Hepatic stellate cell (primary cell): ENCODE measurements at regions not wholly inside any gene's neighbourhood (a gene's known extent, or its start where the extent isn't known, plus 50 kb on each side); places are given as distances from the start of the nearest gene placed in this dataset.

ENCODE experiments used
- DNase-seq: peaks from one replicate; pipeline ENCODE4 v3.0.0; 2011; ENCODE audit warnings: low spot score

DNA sequence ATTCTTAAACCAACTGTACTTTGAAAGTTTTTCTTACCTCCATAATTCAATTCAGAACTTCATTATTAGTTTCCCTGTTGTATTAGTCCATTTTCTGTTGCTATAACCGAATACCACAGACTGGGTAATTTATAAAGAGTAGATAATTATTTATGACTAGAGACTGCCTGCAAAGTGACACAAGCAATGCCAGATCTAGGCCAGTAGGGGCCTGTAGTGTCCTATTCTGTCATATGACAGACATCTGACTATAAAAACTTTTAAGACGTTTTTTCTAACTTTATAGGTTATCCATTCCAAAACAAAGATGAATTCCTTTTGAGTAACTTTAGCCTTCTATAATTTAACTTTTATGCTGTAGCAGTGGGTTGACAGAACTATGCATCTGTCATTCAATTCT is 2783.8 kb downstream of the PCDH9 start:
- DNase-seq = no peak

DNA sequence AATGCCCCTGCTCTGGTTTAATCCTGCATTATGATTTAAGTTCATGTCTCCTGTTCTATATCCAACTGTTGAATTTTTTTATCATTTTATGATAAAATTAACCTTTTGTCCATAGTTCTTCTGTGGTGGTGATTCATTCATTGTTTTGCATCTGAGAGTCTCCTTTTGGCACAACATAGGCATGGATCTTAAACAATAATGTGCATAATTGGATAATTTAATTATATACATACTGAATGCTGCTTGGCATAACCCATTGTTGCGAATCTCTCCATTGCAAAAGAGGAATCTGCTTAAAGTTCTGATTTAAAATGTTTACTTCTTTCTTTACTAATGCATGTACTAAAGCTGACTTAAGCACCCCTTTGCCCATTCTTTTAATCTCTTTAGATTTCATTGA is 2788.4 kb downstream of the PCDH9 start:
- DNase-seq = no peak

DNA sequence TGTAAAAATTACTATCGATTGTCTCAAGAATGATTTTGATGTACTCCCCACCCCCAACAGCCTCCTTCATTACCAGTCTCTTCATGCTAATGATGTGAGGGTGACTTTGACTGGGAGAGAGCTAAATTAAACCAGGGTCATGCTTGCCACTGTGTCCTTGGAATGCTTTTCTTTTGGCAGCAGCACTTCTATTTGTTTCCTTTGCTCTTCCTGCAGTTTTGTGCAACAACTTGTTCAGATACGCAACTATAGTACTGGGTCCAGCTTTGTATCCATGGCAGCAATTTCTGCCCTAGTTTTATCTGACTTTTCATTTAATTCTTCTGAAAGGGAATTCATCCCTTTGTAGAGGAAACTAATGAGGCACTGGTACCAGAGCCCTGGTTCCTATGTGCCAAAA is 2792.1 kb downstream of the PCDH9 start:
- DNase-seq = no peak

DNA sequence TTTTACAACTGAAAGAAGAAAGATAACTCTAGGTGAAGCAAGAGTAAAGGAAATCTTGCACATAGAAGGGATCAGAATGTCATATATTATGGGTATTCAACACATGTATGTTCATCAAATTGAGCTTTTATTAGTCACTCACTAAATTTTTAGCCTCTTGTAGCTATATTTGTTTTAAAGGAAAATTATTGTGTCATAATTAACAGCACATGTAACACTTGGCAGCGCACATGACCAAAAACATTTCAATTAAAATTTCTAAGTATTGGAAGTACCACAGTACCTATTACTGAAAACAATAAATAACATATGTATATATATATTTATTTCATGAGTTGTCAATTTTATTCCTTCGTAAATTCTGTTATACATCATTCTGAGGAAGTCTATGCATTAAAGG is 2800.4 kb downstream of the PCDH9 start:
- no peak for DNase-seq

DNA sequence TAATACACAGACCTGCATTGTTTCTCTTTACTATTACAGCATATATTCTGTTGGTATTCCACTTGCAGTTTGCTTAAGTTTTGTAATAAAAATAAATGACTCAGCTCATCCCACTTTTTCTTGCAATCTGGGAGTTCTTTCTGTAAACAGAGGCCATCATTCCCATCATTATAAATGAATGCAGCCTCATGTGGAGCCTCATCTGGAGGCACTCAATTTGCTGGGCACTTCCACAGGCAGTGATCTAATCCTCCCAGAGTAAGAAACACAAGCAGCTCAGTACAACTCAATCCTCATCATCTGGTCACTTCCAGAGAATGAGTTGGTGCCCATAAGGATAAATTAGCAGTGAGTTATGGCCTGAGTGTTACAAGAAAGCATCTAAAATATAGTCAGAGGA is 2801.9 kb downstream of the PCDH9 start:
- peak; percentile 4 for DNase-seq

DNA sequence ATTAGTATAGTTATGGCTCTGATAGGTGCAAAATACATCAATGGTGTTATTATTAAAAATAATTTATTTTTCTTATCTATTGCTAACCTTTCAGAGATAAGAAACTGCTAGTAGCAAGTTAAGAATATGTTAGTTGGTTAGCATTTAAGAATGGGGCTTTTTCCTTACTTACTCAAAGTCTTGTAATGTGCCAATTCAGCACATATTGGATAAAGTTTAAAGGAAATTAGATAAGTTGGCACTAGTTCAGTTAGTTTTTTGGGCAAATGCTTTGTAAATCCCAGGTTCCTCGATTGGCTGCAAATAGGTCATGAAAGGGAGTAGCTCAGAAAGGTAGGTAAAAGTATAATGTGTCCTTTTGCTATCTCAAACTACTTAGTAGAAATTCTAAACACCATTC is 2806.7 kb downstream of the PCDH9 start:
- no peak for DNase-seq

DNA sequence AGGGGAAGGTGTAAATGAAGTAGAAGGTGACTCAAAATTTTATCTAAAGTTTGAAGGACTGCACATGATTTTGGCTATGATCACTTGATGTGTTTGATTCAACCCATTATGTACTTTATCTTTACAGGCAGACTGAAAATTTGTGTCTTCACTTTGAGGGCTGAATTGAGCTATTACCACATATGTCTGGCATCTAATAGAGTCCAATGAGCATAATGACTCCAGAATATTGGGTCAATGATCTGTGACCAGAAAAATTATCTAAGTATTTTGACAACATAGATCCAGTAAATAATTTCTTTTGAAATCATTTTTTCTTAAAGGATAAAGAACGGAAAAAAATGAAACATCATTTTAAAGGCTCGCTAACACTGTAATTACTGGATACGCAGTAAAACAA is 2810.0 kb downstream of the PCDH9 start:
- no peak for DNase-seq

DNA sequence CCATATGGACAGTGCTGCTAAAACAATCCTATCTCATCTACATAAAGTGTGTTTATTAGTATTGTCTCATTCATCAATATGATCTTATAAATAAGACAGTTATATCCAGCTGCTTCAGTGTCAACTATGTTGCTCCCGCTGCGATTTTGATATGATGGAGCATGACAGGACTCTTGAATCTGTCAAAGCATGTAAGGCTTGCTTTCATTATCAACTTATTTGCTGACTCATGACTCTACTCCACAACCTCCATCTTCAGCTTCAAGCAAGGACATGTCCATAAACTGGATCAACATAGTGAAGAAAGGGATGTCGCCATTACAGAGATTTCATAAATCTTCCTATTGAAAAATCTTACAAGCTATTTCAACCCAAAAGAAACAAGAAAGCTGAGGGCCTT is 2812.6 kb downstream of the PCDH9 start:
- no peak for DNase-seq

DNA sequence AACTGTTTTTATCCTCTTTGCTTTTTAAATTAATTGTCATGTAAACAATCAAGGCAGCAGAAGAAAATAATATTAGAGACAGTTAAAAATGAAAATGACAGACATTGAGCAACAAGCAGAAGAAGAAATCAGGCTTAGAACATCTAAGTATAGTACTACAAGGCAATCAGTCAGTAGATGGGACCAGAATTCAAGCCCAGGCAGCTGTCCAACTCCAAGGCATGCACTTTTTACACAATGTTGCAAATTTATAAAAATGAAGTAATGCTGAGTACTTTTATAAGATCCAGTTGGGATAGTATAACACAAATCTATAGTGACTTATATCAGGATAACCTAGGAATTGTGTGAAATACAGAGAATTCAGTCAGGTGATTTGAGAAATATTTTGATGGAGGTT is 2815.8 kb downstream of the PCDH9 start:
- DNase-seq = no peak

DNA sequence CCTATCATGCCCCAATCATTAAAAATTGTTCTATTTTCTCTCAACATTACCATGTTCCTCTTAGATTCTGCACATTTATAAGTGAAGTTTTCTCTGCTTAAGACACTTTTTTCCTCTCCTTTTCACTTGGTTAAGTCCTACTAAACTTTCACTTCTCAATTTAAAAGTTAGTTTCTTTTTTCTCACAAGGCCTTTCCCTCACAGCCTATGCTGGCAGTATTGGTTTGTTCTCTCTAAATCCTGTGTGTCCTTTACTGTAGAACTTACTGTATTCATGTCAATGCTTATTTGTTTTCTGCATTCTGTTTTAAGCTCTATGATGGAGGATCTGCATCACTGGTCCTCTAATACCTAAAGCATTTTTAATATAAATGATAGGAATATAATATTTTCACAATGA is 2816.6 kb downstream of the PCDH9 start:
- DNase-seq = no peak

DNA sequence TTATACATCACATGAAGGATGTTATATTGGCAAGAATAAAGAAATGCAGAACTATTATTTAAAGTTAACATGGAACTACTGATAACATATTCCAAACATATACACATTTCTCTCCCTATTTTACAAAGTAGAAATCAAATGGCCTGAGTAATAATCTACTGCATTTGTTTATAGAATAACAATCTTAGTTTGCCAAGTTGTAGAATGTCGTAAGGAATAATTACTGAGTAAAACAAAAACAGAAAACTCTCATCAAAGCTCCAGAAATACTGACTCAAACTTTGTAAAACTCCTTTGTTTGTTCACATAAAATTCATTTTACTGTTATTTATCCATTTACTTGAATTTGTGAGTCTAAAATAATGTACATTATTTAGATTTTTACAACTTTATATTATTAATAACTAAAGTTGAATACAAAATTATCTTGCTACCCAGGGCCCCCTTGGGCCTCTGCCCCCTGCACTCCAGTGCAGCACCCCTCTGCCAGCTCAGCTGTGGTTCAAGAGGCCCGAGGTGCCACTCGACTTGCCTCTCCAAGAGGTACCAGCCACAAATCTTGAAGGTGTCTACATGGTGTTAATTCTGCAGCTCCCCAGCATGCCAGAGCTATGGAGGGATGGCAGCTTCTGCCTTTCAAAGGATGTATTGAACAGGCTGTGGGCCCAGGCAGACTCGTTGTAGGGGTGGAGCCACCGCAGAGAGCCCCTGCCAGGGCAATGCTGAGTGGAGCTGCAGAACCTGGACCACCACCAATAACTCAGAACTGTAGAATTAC is 2819.7 kb downstream of the PCDH9 start:
- DNase-seq = no peak

DNA sequence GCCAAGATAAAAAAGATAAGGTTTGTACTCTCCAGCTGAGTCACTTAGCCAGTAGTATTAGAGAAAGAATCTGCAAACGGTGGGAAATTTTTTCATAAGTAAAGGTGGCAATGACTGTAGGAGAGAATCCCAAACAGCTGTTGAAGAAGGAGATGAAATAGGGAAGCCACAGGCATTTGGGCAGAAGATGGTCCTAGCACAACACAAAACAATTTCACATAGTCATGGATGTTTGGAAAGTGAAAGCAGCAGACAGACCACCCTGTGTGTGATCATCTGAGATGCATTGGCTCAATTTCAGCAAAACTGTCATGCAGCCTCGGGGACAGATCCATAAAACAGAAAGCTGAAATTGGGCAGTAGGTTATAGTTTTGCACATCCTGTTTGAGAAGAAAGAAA is 2832.4 kb downstream of the PCDH9 start:
- no peak for DNase-seq

DNA sequence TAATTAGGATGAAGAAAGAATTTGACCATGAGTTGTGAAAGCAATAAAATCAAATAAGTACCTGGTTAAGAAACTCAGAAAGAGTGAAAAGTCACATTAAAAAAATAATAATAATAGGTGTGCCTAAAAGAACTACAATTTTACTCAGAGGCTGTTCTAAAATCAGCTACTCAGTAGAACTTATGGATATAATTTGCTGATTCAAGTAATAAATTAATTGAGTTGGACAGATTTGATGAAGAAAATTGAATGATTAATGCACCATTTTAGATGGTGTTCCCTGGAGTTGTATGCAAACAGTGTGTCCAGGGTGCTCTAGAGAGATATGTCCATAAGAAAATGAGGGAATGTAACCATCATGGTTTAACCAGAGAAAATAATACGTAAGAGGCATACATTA is 2852.5 kb downstream of the PCDH9 start:
- no peak for DNase-seq

DNA sequence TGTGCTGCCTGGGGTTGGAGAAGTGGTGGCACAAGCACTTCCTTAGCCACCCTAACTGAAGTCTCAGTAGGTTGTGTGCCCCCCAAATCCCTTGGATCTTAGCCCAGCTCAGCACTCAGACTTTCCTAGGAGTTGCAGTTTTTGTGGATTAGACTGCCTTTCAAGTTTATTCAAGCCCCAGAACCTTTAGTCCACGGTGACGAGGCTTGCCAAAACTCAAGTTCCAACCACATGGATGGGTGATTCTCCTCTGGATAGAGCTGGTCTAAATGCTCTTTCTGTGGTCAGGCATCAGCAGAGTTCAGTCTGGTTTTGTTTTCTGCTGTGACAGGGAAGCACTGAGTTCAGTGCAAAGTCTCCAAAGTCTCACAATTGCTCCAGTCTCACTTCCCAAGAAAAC is 2858.7 kb downstream of the PCDH9 start:
- DNase-seq = no peak

DNA sequence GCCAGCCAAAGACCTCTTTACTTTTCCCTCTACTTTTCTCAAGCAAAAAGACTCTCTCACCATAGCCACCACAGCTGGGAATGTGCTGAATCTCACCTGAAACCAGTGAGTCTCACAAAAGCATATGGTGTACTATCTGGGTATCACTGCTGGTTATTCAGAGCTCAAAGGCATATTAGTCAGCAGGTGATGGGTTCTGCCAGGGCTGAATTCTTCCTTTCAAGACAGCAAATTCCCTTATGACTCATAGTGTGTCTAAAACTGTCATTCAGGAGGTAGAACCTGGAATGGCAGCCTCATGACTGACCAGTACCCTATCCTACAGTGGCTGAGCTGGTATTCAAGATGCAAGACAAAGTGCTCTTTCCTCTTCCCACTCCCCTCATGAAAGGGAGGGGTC is 2859.1 kb downstream of the PCDH9 start:
- DNase-seq = no peak

DNA sequence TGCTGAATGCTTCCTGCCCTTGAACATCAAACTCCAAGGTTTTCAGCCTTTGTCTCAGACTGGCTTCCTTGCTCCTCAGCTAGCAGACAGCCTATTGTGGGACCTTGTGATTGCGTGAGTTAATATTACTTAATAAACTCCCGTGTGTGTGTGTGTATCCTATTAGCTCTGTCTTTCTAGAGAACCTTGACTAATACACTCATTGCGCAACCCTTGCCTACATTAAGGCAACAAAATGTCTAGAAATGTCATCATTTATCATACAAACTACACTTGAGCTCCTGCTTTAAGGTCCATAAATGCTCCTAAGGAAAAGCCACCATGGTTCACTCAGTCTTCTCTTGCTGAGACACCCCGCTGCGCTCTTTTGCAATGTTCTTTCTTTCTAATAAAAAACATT is 2861.0 kb downstream of the PCDH9 start:
- no peak for DNase-seq

DNA sequence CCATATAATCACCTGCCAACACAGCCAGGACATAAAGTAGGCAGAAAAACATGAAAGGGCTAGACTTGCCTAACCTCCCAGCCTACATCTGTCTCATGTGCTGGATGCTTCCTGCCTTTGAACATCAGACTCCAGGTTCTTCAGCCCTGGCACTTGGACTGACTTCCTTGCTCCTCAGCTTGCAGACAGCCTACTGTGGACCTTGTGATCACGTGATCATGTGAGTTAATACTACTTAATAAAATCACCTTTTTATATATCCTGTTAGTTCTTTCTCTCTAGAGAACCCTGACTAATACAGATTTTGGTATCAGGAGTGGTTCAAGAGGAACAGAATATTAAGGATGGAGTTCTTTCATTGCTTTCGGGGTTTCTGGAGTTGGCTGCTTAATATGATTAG is 2867.6 kb downstream of the PCDH9 start:
- DNase-seq = no peak

DNA sequence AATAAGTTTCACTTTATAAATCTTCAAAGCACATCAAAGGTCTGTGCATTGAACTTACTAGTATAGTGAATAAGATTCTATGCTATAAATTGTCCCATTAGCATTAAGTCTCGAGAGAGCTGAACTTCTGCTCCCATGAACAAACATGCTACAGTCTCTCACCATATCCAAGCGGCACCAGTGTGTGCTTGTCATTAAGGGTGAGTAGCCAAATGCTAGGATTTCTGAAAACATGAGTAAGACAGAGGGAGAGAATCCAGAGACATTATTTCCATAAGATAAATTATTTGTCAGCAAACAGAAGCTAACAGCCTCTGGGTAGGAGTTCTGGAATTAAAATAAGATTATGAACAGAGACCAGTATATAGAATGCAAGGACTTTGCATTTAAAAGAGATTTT is 2882.5 kb downstream of the PCDH9 start:
- DNase-seq = no peak

DNA sequence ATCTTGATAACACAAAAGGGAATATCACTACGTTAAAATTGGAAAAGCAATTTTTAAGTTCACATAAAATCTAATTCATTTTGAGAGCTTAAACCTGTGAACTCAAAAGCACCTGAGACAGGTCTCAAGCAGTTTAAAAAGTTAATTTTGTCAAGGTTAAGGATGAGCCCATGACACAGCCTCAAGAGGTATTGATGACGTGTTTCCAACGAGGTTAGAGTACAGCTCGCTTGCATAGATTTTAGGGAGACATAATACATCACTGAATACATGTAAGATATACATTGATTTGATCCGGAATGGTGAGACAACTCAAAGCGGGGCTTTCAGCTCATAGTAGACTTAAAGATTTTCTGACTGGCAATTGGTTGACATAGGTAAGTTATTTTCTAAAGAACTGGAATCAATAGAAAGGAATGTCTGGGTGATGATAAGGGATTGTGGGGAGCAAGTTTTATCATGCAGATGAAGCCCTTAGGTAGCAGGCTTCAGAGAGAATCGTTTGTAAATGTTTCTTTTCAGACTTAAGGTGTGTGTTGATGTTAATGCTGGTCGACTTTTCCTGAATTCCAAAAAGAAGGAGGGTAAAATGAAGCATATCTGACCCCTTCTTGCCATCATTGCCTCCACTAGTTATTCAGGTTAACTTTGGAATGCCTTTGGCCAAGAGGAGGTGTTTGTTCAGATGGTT is 2890.6 kb downstream of the PCDH9 start:
- DNase-seq = no peak

DNA sequence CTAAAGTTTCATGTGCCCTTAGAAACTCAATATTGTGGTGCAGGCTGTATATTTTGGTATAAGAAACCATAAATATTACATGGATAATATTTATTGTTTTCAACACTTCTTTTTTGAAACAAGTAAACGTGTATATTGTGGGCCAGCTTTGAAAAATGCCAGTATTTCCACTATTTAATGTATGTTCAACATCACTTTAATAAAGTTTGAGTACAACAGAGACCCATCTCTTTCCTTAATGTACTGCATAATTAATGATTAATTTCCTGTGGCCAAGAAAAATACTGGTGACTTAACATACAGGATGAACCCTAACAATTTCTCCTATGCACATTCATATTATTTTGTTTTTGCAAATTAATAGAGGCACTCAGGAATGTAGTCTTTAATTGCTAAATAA is 2891.5 kb downstream of the PCDH9 start:
- DNase-seq = no peak

DNA sequence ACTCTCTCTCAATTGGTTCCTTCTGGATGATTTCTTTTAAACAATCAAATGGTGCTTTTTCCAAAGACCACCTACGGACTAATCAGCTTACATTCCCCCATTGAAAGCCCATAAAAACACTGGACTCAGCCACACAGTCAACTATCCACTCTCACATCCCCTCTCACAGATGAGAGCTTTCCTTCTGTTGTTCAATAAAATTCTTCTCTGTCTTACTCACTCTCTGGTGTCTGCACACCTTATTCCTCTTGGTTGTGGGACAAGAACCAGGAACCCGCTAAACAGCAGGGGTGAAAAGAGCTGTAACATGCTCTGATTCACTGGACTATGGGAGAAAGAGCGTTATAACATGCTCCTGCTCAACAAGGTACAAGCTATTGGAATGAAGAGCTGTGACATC is 2896.2 kb downstream of the PCDH9 start:
- no peak for DNase-seq

DNA sequence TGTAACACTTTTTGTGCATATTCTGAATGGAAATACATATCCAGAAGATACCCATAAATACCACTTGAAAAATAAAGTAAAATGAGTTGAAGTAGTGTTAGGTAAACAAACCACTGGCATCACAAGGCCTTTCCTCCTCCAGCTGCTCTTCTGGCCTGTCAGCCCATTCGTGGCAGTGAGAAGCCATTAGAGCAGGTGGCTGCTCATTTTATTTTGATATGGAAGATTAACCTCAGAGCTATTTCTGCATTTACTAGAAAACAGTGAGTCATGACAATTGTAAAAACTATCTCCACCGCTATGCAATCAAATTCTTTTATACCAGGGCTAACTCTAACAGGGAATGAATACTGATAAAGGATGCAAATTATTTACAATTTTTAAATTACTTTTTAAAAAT is 2898.1 kb downstream of the PCDH9 start:
- no peak for DNase-seq

DNA sequence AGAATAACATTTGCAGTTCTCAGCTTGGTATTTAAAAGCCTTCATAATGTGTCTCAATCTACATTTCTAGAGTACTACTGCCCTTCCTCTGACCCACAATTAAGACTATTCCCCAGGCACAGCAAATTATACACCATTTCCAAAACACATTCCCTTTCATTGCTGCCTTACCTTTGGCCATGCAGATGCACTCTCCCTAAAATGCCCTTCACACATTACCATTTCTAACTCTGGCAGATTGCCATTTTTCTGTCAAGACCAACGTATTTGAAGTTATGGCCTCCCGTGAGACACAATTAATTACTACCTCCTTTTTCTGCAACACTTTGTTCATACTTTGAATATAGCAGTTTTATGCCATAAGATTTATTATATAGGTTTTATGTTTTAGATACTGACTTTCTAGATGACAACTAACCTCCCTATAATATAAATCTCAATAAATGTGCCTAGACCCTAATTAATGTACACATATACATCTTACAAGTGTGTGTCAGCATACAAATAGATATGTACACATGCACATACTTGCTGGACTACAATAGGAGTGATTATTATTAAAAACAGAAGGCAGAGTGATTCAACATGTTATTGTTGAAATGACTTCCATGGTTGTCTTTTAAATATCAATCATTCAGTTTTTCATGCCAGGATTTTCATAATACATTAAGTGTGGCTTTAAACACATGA is 2902.5 kb downstream of the PCDH9 start:
- no peak for DNase-seq
